ENCODE measurements at regions not wholly inside any gene's neighbourhood (a gene's known extent, or its start where the extent isn't known, plus 50 kb on each side); places are given as distances from the start of the nearest gene placed in this dataset.
A peak's percentile ranks its signal among the peaks of the same experiment; 100 is the strongest.

DNA sequence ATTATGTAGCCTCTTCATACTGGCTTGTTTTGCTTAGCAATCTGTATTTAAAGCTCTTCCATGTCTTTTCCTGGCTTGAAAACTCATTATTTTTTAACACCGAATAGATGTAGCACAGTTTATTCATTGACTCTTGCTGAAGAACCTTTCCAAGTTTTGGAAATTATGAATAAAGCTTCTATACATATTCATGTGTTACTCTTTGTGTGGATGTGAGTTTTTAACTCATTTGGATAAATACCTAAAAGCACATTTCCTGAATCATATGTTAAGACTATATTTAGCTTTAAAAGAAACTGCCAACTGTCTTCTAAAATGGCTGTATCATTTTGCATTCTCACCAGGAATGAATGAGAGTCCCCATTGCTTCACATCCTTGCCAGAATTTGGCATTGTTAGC lies 2061.7 kb upstream of the AGA start:
- DNase-seq = no peak

DNA sequence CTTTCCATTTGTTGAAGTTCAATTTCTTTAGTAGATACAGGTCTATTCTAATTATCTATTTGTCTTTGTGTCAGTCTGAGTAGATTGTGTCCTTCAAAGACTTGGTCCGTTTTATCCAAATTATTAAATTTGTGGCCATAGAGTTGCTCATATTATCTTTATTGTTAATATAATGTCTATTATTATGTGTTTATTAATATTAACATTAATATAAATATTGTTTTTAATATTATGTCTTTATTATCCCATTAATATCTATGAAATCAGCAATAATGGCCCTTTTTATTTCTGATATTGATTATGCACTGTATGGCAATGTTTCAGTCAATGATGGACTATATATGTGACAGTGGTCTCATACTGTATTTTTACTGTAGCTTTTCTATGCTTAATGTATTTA lies 2067.3 kb upstream of the AGA start:
- DNase-seq = no peak

DNA sequence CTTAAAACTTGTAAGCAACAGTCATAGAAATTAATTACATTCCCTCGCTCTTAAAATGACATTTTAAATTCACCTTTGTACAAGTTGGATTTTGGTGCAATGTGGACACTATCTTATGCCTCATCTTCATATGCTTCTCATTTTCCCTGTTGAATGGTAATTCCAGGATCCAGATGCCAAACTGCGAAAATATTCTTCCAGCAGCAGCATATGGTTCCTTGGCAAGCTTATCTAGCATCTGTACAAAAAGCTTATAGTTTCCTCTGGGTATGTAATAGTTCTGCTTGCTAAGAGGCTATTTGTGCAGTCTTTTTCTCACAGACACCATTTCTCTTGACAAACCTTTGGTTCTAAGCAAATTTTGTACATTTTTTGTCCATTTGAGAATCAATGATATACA lies 2079.7 kb upstream of the AGA start:
- no peak for DNase-seq

DNA sequence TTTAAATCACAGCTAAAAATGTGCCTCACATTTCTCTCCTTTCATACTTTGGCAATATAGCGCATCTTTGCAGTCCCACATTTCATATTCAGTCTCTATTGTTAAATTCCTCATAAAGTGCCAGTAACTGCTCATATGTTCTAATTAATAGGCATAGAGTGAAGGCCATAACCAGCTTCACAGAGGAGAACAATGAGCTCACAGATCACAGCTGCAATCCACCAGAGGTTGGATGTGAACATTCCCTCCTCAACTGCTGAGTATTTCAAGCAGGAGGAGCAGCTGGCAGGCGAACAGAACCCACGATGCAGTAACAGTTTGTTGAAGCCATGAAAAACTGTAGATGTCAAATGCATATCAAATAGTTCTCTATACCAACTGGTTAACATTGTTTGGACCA lies 2088.7 kb upstream of the AGA start:
- no peak for DNase-seq

DNA sequence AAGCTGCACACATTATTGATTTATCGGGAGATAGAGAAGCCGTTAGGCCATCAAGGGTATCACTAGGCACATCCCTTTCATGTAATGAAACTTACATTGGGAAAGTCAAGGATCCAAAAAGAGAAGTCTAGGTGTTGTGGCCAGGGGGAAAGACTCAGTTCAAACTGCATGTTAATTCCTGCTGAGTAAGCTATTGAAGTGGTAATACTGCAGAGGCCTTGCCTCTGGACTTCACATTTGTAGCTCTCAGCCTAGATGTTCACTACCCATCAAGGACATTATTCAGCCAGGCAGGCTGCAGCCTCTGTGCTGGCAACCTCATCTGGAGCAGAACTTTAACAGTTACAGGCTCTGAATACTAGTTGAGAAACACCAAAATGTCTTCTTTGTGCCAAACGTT lies 2094.5 kb upstream of the AGA start:
- no peak for DNase-seq

DNA sequence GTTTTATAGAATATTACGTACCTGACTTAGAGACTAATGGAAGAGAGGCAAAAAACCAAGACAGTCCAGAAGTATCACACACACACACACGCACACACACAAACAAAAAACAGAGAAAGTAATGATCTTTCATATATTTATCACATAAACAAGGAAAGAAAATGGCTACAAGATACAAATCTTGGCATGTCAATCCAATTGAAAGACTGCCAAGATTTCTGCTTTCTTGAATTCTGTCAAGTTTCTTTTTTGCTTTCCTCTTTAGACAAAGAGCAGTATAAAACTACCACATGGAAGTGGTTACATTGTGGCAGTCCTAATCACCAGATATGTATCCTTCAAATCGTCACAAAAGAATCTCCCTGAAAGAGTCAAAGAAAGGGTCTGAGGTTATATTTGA lies 2097.4 kb upstream of the AGA start:
- no peak for DNase-seq

DNA sequence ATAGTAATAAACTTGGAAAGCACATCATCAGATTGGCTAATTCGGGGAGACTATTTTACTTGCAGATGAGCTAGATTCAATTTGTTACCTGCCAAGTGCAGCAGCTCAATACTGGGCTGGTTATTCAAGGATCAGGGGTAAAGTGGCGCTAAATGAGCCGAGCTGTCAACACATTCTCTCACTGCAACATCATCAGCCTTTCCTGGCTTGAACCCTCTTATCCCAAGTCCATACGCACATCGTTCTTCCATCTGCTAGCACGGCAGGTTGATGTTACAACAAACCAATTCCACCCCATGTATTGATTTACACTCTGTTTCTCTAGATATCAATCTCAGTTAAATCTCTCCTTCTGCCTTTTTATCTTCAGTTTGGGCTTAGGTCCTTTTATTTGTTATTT lies 2101.5 kb upstream of the AGA start:
- DNase-seq = no peak

DNA sequence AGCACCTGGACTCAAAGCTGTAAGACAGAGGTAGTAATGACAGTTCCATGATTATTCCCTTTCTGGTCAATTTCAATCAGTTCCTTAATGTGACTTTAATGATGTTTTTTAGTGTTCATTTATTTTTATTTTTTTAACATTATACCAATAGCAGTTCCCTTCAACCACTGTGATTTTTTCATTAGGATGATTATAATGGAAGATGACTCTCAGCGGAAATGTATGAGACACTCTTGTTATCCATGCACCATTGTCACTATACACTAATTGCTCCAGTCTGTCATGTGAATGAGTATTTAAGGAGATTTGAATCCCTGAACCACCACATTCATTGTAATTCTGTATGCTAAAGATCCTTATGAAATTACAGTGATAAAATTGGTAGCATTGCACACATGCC lies 2102.3 kb upstream of the AGA start:
- DNase-seq = no peak

DNA sequence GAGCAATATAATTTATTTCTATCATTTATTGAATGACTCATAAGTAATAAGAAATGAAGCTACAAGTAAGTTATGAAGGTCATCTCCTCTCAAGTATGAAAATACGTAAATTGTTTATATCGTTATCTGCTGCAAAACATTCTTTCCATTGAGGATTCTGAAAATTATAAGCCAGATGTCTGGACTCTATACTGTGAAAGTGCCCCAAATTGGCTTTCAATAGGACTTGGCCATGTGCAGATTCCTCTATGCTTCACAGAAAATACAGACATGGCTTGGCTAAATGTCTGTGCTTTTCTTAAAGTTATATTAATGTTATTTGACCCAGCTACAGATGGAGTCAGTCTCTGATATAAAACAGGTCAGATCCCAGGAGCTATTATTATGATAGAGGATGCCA lies 2109.9 kb upstream of the AGA start:
- no peak for DNase-seq

DNA sequence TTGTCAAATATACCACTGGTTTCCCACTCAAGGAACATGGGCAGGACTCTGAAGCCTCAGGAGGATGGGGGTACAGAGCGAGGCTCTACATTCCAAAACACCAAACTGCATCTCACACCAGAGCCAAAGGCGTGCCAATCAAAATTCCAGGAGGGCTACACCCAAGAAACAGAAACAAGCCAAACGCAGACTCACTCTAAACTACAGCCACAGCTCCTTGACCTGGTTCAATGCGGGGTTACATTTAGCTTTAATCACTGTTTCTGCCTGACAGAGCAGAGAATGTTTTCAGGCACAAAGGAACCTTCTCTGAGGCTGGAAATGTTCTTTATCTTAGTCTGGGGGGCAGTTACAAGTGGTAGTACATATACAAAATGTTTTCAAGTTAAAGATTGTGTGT lies 2121.5 kb upstream of the AGA start:
- DNase-seq = no peak

DNA sequence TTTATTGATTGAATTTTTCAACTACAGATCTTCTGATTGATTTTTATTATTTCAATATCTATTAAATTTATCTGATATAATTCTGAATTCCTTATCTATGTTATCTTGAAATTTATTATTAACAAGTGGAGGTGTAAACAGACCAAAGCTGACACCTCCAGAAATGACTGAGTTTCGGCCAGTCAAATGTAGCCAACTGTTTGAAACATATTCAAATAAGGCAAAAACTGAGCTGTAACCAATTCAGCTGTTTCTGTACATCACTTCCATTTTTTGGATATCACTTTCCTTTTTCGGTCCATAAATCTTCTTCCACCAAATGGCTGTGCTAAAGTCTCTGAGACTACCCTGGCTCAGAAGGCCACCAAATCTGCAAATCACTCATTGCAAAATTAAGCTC lies 2127.3 kb upstream of the AGA start:
- DNase-seq = no peak

DNA sequence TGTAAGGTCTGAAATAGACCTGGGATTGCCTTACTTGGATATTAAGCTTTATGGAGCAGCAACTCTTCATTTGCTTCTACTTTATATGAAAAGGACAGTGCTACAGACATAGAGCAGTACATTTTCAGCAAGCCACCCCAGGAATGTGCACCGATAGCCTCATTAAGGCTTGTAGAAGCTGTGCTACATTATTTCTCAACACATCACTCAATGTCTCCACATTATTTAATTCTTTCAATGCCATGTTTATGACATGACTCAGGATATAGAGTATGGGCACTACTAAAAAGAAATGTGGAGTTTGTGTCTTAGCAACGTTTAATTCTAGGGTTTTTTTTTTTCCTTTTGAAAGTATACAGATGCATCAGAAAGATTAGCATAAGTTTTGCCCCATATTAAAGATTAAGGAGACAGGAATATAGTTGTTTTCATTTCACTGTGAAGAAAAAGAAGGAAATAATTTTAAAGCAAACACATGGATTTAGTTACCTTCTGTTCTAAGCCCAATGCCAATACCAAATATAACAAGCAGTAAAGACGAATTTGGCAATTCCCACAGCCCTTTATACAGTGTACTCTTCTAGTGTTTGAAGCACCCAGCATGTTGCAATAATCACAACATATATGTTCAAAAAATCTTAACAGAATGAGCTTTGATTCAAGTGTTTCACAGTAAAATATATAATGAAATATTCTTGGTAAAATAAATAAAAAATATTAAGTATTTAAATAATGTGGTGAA lies 2140.1 kb upstream of the AGA start:
- DNase-seq = no peak

DNA sequence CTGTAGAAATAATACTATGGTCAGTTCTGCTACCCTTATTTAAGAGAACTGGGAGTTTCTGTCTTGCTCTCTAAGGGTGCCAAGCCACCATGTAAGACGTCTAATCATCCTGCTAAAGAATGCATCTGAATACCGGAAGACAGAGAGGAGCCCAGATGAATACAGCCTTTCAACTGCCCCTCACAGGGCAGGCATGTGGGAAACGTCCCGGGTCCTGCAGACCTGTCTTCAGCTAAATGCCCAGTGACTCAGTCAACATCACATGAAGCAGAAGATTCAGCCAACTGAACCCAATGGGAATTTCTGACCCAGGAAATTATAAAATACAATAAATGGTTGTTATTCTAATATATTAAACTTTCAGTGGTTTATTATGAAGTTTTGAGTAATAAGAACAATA lies 2141.0 kb upstream of the AGA start:
- no peak for DNase-seq

DNA sequence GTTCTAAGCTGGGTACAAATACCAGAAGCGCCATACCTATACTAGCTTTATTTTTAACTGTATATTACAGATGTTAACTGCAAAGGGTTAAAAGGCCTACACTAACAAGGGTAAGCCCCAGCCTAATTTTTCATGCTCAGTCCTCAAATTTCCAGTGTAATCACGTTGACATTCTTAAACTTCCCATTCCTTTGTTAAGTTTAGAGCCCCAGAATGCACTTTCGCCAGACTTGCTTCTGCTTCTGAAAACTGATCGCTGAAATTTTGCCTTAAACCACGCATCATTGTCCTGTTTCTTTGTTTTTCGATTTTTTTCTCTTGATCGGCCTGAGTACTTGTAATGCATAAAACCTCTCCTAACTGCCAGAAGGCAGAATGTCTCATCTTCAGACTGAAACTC lies 2141.9 kb upstream of the AGA start:
- no peak for DNase-seq

DNA sequence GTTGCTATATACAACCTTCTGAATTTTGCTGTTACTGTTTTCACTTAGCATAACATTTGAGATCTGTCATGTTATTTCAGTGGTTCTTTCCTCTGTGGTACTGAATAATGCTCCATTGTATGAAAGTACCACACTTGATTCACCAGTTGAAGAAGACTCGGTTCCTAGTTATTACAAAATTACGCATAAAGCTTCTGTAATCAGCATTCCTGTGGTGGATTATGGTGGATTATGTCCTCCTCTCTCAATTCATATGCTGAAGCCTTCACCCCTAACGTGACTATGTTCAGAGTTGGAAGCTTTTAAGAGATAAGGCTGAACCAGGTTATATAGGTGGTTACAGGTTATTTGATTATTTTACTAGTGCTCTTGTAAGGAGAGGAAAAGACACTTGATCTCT lies 2143.5 kb upstream of the AGA start:
- DNase-seq = no peak

DNA sequence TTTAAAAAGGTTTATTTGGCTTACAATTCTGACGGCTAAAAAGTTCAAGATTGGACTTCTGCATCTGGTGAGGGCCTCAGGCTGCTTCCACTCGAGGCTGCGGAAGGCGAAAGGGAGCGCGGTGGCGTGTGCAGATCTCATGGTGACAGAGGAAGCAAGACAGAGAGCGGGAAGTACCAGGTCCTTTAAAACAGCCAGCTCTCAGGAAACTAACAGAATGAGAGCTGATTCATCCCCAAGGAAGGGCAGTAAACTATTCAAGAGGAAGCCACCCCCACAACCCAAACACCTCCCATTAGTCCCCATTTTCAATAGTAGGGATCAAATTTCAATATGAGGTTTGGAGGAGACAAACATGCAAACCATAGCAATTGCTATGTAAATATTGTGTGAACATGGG lies 2144.2 kb upstream of the AGA start:
- DNase-seq = no peak

DNA sequence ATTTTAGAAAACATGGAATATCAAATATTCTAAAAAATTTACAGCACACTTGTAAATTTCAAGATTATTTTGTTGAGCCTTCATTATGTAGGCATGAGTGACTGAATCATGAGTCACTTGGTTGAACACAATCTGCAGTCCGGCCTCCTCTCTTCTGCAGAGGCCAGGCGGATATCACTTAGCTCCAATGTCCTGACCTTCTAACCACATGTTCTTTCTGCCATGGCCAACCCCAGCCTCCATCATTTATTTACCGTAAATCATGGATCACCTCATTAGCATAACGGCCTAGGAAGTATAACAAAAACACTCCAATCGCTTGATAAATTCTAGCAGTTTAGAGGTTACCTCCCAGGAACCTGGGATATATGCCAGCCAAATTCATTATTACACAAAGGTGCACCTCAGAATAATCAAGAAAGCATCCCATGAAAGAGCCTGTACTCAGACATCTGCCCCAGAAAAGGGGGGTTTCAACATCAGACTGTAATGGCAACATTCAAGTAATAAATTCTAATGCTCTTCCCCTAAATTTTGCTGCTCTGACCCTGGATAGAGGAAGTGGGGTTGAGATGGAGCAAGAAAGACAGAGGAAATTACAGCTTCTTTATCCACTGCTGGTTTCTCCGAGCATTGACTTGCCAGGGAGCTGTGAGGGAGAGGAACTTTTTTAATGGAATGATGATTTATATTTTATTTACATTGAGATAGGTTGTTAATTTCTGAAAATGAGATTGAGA lies 2153.6 kb upstream of the AGA start:
- DNase-seq = no peak

DNA sequence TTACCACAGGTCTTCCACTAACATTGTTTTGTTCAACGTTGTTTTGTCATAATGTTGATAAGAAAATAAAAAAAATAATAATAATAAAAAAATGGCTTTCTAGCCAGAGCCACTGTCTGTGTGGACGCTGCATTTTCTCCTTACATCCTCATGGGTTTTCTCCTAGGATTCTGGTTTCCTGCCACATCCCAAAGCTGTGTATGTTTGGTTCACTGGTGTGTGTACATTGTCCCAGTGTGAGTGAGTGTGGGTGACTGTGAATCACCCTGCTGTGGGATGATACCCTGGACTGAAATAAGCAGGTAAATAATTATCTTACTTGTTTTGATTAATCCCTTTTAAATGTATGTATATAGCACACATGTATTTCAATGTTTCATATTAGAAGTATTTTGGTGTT lies 2154.4 kb upstream of the AGA start:
- no peak for DNase-seq

DNA sequence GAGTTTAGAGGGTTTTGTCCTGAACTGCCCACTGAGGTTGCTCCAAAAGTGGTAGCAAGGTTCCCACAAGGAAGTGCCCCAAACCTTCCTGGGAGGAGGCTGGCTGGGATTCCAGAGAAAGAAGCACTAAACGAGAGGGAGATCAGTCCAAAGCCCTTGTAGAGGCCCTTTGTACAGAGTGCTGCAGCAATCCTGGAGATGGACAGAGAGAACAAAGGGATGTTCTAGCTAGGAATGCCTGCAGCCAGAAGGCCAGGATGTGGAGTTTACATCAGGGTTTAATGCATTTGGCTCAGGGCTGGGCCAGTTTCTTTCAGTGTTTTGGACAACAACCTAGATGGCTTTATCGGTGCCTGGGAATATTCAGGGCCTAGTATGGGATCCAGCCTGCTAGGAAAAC lies 2155.1 kb upstream of the AGA start:
- DNase-seq = no peak

DNA sequence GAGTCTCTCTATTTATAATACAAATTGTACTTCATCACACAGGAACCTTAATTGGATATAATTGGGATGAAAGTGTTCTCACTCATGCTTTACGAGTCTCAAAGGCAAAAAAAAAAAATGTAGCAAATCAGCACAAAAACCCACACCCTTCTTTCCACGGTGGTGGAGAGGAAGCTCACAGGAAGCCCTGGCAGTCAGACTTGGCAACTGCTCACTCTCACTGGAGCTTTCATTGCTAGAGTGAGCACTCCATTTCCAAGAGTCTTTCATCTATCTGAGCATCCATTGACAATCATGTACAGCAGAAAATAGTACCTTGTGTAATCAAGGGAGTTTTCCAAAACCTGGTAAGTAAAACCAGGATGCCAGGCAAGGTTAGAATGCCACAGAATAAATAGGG lies 2159.4 kb upstream of the AGA start:
- peak in 2 of 3 experiments; percentile 2 to 38 for DNase-seq

DNA sequence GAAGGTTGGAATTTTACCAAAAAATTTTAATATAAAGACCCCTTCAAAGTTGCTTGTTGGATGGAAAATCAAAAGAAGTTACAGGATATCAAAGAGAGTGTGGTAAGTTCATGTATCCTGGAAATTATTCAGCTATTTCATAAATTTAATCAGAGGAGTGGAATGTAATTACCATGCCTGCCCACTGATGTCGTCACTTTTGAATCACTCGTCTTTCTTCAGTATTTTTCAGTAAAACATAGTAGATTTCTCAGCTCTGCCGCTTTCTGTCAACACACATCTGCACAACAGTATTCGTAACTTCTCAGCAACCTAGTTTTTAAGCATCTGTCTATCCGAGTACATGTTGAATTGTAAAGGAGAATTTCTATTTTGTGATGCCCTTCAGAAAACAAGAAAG lies 2163.0 kb upstream of the AGA start:
- no peak for DNase-seq

DNA sequence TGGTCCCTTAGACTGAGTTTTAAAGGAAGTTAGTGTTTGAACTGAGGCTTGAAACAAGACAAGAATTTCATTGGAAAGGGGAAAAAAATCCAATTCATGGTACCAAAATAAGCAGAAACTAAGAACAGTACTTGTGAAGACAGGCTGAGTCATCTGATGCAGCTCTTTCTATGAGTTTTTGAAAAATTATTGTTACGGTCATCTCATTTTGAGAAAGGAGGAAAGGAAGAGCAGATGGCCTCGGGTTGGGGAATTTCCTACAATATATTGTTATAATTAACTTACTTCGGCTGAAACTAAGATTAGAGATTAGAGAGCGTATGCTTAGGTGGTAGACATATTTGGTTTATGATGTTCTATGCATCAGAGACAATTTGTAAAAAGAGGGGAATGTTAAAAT lies 2164.8 kb upstream of the AGA start:
- no peak for DNase-seq

DNA sequence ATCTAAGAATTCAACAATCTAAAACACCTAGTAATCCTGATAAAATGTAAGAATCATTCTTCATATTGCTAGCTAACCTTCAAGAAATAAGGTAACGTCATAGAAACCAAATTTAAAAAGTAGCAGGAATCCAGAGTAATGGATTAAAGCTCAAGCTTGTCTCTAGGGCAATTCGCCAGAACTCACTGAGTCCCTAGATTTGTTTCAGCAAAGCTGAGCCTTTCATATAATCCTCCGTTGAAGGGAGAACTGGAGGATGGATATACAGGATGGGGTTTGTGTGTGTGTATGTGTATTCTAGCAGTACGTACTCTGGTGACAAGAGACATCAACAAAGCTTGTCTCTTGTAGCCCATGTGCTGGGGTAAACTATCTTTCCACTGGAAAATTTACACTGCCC lies 2173.5 kb upstream of the AGA start:
- no peak for DNase-seq

DNA sequence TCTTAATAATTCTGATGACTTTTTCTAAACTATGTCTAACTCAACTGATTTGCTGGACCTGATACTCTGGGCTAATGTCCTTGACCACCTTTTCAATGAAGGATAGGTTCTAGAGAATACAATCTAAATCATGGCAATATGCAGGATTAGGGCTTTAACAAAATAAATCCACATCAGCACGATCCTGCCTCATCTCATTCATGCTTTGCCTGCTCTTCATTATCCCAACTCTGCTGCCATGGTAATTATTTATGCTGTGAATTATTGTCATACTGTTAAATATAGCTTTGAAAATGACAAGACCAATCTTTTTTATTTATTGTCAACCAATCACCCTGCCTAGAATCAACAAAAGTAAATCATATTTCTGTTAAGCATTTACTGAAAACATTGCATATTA lies 2176.7 kb upstream of the AGA start:
- peak in 1 of 3 experiments; percentile 27 for DNase-seq

DNA sequence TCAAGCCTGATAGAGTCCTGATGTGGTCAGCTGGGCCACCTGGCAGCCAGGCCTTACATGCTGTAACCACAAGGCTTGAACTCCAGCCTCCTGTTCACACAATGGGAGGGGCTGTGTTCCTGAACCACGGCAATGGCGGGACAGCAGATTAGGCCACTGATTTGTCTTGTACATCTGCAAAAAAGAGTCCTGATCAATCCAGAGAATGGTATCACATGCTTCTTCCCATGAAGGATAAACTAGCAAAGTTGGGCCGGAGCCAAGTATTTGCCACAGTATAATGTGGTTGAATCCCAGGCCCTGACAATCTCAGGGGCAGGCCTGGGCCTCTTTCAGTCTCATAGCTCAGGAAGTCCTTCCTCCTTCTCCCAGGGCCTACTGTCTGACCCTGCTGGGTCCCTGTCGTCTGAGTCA lies 2182.5 kb upstream of the AGA start:
- no peak for DNase-seq
